ENCODE measurements at regions not wholly inside any gene's neighbourhood (a gene's known extent, or its start where the extent isn't known, plus 50 kb on each side); places are given as distances from the start of the nearest gene placed in this dataset.
"Not testable (repeated sequence)": the region's sequence is repeated elsewhere in the genome, so short reads cannot be mapped to it uniquely, and the experiment has no call there.

- DNase-seq (ENCODE audit: low read depth) = not testable (repeated sequence)
These were observed 56.2 kb upstream of the CCZ1B start for GRCh38 chr7:6882321-6882721.

GRCh38 chr7:6883756-6884155, 57.7 kb upstream of the CCZ1B start:
- DNase-seq (ENCODE audit: low read depth) = not testable (repeated sequence)

GRCh38 chr7:6886198-6886597, 60.1 kb upstream of the CCZ1B start:
- DNase-seq (ENCODE audit: low read depth) = no peak

DNA sequence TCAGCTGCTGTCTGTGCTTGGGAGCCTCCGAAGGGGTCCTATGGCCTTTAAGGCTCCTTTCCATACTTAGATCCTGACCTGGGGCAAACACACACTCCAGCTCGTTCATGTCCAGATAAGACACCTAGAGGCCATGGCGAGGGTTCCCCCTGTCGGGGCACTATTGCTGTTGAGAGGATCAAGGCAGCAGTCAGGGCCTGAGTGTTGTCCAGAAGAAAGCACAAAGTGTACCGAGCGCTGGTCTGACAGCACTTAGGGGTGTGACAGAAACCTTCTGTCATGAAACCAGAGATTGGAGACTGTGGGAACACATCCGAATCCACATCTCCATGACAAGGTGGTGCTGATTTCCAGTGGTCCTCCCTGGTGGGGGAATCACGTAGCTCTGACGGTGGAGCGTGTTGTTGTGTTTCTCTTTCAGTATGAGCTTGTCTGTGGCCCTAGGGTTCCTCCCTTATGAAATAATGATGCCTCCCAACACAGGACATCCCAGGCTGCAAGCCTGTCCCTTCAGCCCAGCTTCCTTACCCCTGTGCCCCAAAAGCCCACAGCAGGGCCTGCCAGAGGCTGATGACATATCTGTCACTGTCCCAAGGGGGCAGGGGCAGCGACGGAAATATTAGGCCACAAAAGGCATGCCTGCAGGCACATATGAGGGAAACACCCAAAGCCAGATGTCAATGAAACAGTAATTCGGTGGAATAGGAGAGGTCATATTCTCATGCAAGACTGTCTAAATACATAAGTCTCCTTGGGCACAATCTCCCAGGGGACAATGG, 62.4 kb upstream of the CCZ1B start:
- DNase-seq (ENCODE audit: low read depth) = not testable (repeated sequence)

DNA sequence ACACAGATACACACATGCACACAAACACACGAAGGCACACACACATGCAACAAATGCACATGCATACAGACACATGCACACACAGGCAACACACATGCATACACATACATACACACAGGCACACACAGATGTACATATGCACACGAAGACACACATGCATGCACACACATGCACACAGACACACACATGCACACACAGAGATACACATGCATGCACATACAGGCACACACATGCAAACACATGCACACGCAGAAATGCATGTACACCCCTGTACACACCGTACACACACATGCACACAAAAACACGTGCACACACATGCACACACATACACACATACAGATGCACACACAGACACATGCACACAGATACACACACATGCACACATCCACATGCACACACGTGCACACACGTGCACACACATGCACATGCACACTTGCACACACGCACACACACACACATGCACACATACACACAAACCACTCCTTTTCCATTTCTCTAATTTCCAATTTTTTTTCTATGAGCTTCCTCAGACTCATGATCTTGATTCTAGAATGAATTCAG, 63.3 kb upstream of the CCZ1B start:
- no peak for DNase-seq (ENCODE audit: low read depth)

DNA sequence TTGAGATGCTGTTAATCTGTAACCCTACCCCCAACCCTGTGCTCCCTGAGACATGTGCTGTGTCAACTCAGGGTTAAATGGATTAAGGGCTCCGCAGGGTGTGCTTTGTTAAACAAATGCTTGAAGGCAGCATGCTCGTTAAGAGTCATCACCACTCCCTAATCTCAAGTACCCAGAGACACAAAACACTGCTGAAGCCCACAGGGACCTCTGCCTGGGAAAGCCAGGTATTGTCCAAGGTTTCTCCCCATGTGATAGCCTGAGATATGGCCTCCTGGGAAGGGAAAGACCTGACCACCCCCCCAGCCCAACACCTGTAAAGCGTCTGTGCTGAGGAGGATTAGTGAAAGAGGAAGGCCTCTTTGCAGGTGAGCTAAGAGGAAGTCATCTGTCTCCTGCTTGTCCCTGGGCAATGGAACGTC, 76.0 kb upstream of the CCZ1B start:
- not testable (repeated sequence) for DNase-seq (ENCODE audit: low read depth)

DNA sequence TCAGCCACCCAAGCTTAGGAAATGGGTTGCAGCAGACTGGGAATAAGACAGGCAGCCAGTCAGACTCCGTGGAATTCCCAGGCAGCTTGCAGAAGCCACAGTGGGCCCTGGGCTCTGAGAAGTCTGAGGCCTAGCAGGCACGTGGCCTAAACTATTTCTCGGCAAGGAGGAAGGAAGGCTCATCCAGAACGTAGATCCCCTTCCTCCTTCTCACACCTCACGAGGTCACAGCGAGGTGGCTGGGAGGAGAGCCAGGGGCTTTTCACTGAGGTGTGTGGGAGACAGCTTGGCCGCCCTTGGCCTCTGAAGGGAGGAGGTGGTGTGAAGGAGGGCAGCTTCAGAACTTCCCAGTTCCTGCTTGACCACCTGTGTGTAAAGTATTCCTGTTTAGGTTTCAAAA, 77.2 kb upstream of the CCZ1B start:
- not testable (repeated sequence) for DNase-seq (ENCODE audit: low read depth)

DNA sequence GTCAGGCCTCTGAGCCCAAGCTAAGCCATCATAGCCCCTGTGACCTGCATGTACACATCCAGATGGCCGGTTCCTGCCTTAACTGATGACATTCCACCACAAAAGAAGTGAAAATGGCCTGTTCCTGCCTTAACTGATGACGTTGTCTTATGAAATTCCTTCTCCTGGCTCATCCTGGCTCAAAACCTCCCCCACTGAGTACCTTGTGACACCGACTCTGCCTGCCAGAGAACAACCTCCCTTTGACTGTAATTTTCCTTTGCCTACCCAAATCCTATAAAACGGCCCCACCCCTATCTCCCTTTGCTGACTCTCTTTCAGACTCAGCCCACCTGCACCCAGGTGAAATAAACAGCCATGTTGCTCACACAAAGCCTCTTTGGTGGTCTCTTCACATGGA, 77.7 kb upstream of the CCZ1B start:
- DNase-seq (ENCODE audit: low read depth) = not testable (repeated sequence)

GRCh38 chr7:6917258-6917657, 91.2 kb upstream of the CCZ1B start:
- DNase-seq (ENCODE audit: low read depth) = no peak

DNA sequence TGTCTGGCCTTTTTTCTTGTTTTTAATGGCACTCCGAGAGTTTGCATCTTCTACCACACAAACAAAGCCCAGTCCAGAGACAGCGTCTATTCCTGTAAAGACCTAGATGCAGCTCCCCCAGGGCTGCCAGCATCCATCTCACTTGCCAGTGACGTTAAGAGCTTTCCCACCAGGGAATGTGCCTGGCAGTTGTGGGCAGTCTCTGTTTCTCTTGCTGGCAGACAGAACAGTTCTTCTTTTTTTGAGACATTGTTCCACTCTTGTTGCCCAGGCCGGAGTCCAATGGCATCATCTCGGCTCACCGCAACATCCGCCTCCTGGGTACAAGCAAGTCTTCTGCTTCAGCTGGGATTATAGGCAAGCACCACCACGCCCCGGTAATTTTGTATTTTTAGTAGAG, 93.1 kb upstream of the CCZ1B start:
- not testable (repeated sequence) for DNase-seq (ENCODE audit: low read depth)

DNA sequence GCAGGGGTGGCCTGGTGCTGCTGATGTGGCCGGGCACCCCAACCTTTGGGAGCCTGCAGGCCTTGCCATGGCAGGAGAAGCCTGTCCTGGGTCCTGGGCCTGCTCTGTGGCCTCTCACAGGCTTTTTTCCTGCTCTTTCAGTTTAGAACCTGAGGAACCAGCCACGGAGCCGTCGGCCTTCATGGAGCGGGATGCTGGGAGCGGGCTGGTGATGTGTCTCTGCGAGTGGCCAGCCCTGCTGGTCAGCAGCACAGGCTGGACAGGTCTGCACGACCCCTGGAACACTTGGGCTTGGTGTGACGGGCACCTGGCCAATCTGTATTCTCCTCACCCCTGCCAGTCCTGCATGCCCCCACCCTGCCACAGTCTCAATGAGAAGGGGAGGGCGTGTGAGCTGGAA, 98.4 kb upstream of the CCZ1B start:
- not testable (repeated sequence) for DNase-seq (ENCODE audit: low read depth)

DNA sequence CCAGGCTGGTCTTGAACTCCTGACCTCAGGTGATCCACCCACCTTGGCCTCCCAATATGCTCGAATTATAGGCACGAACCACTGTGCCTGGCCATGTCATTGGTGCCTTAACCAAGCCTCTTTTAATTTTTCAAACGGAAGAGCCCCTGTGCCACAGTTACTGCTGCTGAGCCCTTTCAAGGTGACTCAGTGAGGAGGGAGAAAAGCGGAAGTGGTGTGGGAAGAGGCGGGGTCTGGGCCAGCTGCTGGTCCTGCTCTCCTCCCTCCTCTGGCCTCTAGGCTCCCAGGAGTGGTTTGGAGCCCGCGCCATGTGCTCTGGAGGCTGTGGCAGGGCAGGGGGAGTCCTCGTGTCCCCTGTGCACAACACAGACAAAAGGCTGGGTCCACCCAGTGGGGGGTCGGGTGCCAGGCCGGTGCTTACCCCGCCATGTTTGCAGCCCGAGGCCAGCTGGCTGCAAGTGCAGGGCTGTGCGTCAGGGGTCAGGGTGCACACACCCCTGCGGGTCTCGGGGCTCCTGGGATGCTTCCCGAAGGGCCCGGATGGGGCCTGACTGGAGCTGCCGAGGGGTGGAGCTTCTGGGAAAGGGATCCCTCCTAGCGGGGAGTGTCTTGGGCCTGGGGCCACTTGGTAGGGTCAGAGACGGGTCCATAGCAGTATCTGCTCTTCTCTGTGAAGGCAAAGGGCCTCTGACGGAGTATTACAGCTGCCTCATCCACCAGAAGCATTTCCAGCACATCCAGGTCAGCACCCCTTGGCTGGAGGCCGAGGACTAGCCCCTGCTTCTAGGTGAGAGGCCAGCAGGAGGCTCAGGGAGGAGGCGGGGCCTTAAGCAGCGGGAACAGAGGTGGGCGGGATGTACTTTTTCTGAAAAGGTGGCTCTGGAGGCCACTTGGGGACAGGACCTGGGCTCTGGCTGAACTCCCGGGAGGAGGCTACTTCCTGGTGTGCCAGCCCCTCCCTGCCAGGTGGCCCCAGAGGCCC, 100.4 kb upstream of the CCZ1B start:
- not testable (repeated sequence) for DNase-seq (ENCODE audit: low read depth)

DNA sequence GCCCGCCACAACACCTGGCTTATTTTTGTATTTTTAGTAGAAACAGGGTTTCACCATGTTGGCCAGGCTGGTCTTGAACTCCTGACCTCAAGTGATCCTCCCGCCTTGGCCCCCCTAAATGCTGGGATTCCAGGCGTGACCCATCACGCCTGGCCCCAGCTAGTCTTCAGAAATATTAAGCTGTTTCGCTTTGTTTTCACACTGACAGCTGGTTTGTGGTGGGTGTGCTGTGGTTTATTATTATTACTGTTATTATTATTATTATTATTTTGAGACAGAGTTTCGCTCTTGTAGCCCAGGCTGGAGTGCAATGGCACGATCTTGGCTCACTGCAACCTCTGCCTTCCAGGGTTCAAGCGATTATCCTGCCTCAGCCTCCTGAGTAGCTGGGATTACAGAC, 101.6 kb upstream of the CCZ1B start:
- not testable (repeated sequence) for DNase-seq (ENCODE audit: low read depth)

DNA sequence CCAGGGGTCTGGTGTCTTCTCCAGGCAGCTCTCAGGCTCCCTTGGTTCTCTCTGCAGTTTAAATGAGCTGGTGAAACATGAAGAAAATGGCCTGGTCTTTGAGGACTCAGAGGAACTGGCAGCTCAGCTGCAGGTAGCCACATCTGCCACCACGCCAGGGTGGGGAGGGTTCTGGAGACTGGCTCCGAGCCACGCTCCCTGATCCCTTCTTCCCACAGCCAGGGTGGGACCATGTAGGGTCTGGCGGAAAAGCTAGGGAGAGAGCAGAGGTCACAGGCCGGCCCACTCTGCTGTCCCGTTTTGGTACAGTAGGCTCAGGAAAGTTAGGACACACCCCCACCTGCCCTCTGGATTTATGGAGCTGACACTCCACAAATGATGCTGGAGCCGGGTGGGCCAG, 103.5 kb upstream of the CCZ1B start:
- DNase-seq (ENCODE audit: low read depth) = not testable (repeated sequence)

GRCh38 chr7:6930081-6930635, 104.1 kb upstream of the CCZ1B start:
- not testable (repeated sequence) for DNase-seq (ENCODE audit: low read depth)

GRCh38 chr7:6930787-6931186, 104.7 kb upstream of the CCZ1B start:
- not testable (repeated sequence) for DNase-seq (ENCODE audit: low read depth)

DNA sequence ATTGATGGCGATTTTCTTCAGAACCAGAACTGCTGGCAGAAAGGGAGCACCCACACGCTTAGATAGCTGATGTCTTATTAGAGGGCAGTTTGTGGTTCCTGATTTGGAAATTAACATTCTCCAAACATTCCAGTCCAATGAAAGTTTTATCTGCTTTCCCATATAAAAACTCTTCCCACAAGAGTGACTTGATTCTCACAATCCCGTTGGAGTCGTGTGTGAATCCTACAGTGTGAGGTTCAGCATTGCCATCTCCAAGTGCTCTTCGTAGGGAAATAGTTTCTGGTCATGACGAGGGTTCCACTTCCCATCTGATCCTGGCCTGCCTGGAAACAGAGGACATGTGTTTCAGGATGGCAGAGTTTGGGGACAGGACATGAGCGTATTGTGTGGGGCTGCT, 105.4 kb upstream of the CCZ1B start:
- DNase-seq (ENCODE audit: low read depth) = not testable (repeated sequence)

- not testable (repeated sequence) for DNase-seq (ENCODE audit: low read depth)
These were observed 108.0 kb upstream of the CCZ1B start for GRCh38 chr7:6933954-6934632.

DNA sequence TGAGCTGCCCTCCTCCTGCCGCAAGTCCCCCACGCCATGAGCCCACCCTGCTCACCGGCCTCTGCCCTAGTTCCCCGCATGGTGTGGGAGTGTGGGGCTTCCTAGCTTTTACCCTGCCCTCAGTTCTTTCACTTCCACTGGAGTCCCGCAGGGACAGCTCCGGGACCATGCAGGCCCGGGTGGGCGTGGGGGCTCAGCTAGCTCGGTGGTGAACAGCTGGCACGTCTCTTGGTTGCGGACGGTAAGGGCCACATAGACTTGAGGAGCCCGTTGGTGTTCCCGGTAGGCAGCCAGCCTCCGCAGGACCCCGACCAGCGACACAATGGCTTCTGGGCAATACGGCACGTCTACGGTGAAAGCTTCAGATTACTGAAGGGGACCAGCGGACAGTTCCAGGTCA, 108.9 kb upstream of the CCZ1B start:
- DNase-seq (ENCODE audit: low read depth) = no peak

- not testable (repeated sequence) for DNase-seq (ENCODE audit: low read depth)
These were observed 110.6 kb upstream of the CCZ1B start for GRCh38 chr7:6936626-6937025.

- DNase-seq (ENCODE audit: low read depth) = not testable (repeated sequence)
These were observed 111.7 kb upstream of the CCZ1B start for GRCh38 chr7:6937746-6938145.

DNA sequence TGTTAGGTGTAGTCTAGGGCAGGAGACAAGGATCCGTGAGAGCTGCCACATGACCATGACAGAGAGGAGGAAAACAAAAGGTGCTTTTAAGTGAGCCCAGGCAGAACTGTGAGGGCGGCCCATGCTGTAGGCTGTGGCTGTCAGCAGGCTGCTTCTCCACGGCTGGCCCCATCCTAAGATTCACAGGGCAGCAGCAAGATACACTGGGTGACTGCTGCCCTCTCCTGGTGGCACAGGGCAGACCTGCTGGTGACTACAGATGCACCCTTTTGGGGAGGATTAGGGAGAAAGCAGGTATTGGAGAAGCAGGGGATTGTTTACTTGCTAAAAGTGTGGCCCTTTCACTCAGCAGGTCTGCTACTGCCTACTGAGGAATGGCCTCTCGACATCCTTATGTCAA, 112.2 kb upstream of the CCZ1B start:
- not testable (repeated sequence) for DNase-seq (ENCODE audit: low read depth)

Data from stimulated activated CD8-positive, alpha-beta memory T cell treated with anti-CD3 and anti-CD28 coated beads, Interleukin-15, amount 100 ng/mL, for 24 hours (primary cell).